Activated CD4-positive, alpha-beta memory T cell treated with anti-CD3 and anti-CD28 coated beads for 36 hours (primary cell): ENCODE measurements at regions not wholly inside any gene's neighbourhood (a gene's known extent, or its start where the extent isn't known, plus 50 kb on each side); places are given as distances from the start of the nearest gene placed in this dataset.

Experiments used
- CTCF ChIA-PET: fragments of 350-600 bp; sonication (Branson Sonifier 250); formaldehyde crosslinking; loops from one replicate; lab custom pipeline; 2021; ENCODE audit warnings: antibody characterized with exemption, inconsistent platforms; lab: Charles Lee
- POLR2A ChIA-PET: fragments of 350-600 bp; sonication (Branson Sonifier 250); formaldehyde crosslinking; loops from one replicate; lab custom pipeline; 2021; ENCODE audit warnings: antibody characterized with exemption; lab: Charles Lee
- DNase-seq: peaks from one replicate; pipeline ENCODE4 v3.0.0-alpha.2; 2020
- H3K27ac Mint-ChIP-seq: one replicate; pipeline ENCODE4 v1.8.0; 2021; ENCODE audit warnings: mixed read lengths
- H3K27me3 Mint-ChIP-seq: one replicate; pipeline ENCODE4 v1.8.0; 2021; ENCODE audit warnings: mixed read lengths
- H3K36me3 Mint-ChIP-seq: one replicate; pipeline ENCODE4 v1.8.0; 2021; ENCODE audit warnings: mixed read lengths
- H3K4me1 Mint-ChIP-seq: one replicate; pipeline ENCODE4 v1.8.0; 2021; ENCODE audit warnings: low read depth, mixed read lengths
- H3K4me3 Mint-ChIP-seq: one replicate; pipeline ENCODE4 v1.8.0; 2021; ENCODE audit warnings: mild to moderate bottlenecking, mixed read lengths
- H3K9me3 Mint-ChIP-seq: one replicate; pipeline ENCODE4 v1.8.0; 2021; ENCODE audit warnings: mixed read lengths
- intact Hi-C: fragments of 100-400 bp; cut with micrococcal nuclease; formaldehyde crosslinking; loops from one replicate; pipeline ENCODE4 v1.15.1; 2023

DNA sequence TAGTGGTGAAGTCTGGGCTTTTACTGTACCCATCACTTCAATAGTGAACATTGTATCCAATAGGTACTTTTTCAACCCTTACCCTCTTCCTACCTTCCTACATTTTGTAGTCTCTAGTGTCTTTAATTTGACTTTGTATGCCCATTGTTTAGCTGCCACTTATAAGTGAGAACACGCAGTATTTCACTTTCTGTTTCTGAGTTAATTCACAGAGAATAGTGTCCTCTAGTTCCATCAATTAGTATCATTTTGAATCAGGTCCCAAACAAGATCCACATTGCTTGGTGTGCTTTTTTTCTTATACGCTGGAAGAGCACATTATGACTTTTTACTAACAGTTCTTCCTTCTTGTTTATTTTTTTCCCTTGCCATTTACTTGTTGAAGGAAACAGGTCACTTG is 176.0 kb upstream of the WDFY3 start:
- H3K27ac Mint-ChIP-seq = no peak overlapping the region
- H3K36me3 Mint-ChIP-seq = no peaks in the 10 kb centered on the region
- no peaks in the 10 kb centered on the region for H3K9me3 Mint-ChIP-seq
- H3K4me3 Mint-ChIP-seq = no peak overlapping the region
- H3K27me3 Mint-ChIP-seq = no peaks in the 10 kb centered on the region
- no peak for DNase-seq
- ChIA-PET POLR2A (no interaction called here), CTCF (no interaction called here)
- no peaks in the 10 kb centered on the region for H3K4me1 Mint-ChIP-seq
- intact Hi-C loops = loop anchor here (10.0 kb wide), 1 partner anchor 822 kb away; no protein-coding TSS in a partner anchor

DNA sequence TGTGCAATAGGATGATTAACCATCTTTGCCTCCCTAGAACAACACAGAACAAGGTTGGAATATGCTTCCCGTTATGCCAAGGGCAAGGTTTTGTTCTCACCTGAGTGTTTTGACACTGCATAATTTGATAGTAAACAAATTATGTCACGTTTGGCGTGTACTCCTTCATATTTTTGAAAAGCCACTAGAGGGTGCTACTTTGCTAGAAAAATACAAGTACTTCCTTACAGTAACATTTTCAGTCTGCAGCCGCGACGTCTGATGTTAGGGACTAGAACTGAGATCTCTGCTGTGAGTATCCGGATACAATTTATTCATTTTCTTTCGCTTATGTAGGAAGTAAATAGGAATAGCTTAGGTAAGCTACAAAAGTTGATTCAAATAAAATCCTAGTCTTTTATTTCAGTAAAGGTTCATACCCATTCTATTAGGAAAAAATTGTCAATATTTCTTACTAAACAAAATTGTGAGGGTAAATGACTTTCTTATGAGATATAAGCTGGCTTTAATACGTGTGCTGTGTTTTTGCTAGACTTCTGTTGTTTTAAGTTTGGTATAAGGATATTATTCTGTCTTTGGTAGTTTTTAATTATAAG is 181.1 kb upstream of the WDFY3 start:
- peak; percentile 13 for DNase-seq
- no peak overlapping the region for H3K4me3 Mint-ChIP-seq
- no peaks in the 10 kb centered on the region for H3K4me1 Mint-ChIP-seq
- no peaks in the 10 kb centered on the region for H3K36me3 Mint-ChIP-seq
- ChIA-PET POLR2A (no interaction called here), CTCF (interaction anchor here (1.1 to 1.7 kb wide), 3 partner anchors 86 to 898 kb away, joined by 3 to 5 read pairs (median 4); no protein-coding TSS in a partner anchor)
- H3K27ac Mint-ChIP-seq = no peak overlapping the region
- no peaks in the 10 kb centered on the region for H3K9me3 Mint-ChIP-seq
- intact Hi-C loops = loop anchor here (1.0 to 10.0 kb wide), 4 partner anchors 223 to 895 kb away; no protein-coding TSS in a partner anchor
- no peaks in the 10 kb centered on the region for H3K27me3 Mint-ChIP-seq

DNA sequence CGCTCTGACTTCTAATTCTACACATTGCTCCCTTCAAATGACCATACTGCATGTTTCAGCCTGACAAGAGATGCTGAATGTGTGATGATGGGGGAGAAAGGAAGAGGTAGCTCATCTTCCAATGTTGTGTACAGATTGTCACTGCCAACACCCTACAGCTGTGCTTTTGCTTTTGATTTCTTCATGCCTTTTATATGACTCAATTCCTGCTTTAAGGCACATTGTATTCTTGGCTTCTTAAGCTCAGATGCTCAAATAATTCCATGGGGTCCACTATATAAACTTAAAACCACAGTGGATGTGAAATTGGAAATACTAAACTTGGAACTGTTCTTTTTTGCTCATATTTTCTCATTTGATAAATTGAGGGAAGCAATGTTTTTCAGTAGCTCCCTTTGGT is 183.2 kb upstream of the WDFY3 start:
- Mint-ChIP-seq H3K9me3 (no peaks in the 10 kb centered on the region), H3K27ac (no peak overlapping the region), H3K4me1 (no peaks in the 10 kb centered on the region), H3K4me3 (no peak overlapping the region), H3K36me3 (no peaks in the 10 kb centered on the region), H3K27me3 (no peaks in the 10 kb centered on the region)
- POLR2A ChIA-PET = no interaction called here
- DNase-seq = no peak
- CTCF ChIA-PET = no interaction called here
- intact Hi-C loops = loop anchor here (5.0 to 10.0 kb wide), 2 partner anchors 815 to 893 kb away; no protein-coding TSS in a partner anchor

DNA sequence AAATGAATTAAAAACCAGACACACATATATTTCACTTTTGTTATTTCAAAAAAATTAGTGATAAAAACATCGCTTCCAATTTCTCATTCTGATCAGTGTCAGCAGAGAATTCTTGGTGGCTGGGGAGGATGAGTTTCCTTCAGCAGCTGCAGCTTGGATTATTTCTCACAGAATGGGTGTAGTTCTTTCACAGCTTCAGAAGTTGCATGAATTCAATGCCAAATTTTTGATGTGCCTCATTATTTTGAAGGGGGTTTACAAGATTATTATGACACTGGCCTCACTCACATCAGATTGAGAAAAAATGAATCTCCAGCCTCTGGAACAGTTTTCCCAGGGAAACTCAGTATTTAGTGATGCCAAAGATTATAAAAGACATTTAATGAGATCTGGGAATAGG is 184.9 kb upstream of the WDFY3 start:
- CTCF ChIA-PET = no interaction called here
- H3K4me3 Mint-ChIP-seq = no peak overlapping the region
- no peaks in the 10 kb centered on the region for H3K36me3 Mint-ChIP-seq
- no peaks in the 10 kb centered on the region for H3K9me3 Mint-ChIP-seq
- intact Hi-C loops = no loop called here
- H3K27ac Mint-ChIP-seq = no peak overlapping the region
- H3K4me1 Mint-ChIP-seq = no peaks in the 10 kb centered on the region
- H3K27me3 Mint-ChIP-seq = no peaks in the 10 kb centered on the region
- no peak for DNase-seq
- POLR2A ChIA-PET = no interaction called here

DNA sequence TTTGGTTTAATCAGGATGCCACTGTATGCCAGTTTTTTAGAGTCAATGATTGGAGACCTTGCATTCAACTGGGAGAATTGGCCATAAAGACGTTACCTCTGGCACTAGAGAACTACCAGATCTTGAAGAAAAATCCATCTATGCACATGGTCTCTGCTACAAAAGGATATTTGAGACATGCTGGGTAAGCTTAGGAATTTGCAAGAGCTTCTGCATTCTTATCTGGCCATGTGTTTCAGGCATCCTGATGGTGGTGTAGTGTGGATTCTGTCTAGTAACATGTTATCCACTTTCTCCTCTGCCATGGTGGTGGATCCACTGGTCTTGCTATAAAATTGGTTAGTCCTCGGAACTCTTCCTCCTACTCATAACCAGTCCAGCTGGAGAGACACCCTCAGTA is 185.3 kb upstream of the WDFY3 start:
- Mint-ChIP-seq H3K4me3 (no peak overlapping the region), H3K9me3 (no peaks in the 10 kb centered on the region), H3K4me1 (no peaks in the 10 kb centered on the region), H3K27ac (no peak overlapping the region), H3K36me3 (no peaks in the 10 kb centered on the region), H3K27me3 (no peaks in the 10 kb centered on the region)
- CTCF ChIA-PET = no interaction called here
- POLR2A ChIA-PET = no interaction called here
- intact Hi-C loops = no loop called here
- DNase-seq = no peak

DNA sequence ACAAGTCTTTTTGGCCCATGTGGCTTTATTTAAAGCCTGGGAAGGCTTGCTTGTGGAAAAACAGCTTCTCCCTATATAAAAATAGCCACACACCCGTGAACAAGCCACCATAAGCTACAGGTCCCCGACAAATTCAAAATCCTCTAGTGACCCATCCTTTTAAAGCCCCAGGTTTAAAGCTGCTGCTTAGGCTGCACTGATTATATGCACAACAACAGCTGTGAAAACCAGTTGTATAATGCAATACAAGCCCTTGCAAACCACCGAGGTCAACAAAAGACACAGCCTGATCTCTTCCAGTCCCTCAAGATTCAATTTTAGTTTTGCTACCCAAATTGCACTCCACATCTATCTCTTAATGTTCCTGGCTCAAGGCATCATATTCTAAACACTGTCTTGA is 186.0 kb upstream of the WDFY3 start:
- ChIA-PET POLR2A (no interaction called here), CTCF (no interaction called here)
- Mint-ChIP-seq H3K27ac (no peak overlapping the region), H3K9me3 (no peaks in the 10 kb centered on the region), H3K27me3 (no peaks in the 10 kb centered on the region), H3K4me3 (no peak overlapping the region), H3K36me3 (no peaks in the 10 kb centered on the region), H3K4me1 (no peaks in the 10 kb centered on the region)
- intact Hi-C loops = no loop called here
- no peak for DNase-seq

DNA sequence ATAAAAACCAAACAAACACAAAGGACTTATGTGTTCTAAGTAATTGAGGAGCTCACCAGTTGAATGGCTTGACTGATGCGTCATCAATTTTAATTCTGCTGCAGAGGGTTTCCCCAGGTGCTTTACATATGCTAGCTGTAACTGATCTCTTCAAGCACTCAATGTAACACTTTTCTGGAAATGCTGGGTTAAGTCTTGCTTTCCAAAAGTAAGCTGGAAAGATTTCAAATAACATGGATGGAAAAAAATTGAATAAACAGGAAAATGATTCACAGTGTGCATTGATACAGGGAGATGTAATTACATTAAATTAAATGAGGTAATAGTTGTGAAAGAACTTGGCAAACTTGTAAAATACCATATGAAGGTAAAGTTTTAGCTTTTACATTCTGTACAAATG is 186.7 kb upstream of the WDFY3 start:
- H3K27ac Mint-ChIP-seq = no peak overlapping the region
- H3K9me3 Mint-ChIP-seq = no peaks in the 10 kb centered on the region
- CTCF ChIA-PET = no interaction called here
- H3K4me1 Mint-ChIP-seq = no peaks in the 10 kb centered on the region
- no peaks in the 10 kb centered on the region for H3K36me3 Mint-ChIP-seq
- POLR2A ChIA-PET = no interaction called here
- no peaks in the 10 kb centered on the region for H3K27me3 Mint-ChIP-seq
- no peak for DNase-seq
- intact Hi-C loops = no loop called here
- H3K4me3 Mint-ChIP-seq = no peak overlapping the region

DNA sequence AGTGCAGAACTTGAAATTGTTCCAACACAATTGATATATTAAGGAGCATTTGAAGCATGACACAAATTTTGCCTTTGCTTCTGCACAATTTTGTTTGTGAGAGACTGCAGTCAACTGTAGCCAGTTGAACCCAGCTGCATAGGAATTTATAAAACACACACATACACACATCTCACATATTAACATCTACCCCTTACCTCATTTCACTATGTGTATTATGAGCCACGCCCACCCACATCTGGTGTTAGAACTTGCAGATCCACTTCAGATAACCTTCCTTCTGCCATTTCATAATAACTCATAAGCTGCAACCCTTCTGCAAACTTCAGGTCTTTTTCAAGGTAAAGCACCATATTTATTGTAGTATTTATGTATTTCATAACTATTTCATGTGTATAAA is 188.1 kb upstream of the WDFY3 start:
- intact Hi-C loops = no loop called here
- CTCF ChIA-PET = no interaction called here
- no peaks in the 10 kb centered on the region for H3K27me3 Mint-ChIP-seq

DNA sequence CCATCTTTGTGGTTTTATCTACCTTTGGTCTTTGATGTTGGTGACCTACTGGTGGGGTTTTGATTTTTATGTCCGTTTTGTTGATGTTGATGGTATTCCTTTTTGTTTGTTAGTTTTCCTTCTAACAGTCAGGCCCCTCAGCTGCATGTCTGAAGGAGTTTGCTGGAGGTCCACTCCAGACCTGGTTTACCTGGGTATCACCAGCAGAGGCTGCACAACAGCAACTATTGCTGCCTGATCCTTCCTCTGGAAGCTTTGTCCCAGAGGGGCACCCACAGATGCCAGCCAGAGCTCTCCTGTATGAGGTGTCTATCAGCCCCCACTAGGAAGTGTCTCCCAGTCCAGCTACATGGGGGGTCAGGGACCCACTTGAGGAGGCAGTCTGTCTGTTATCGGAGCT is 199.3 kb upstream of the WDFY3 start:
- Mint-ChIP-seq H3K9me3 (peaks cover 9% of the 10 kb centered on the region), H3K4me1 (no peaks in the 10 kb centered on the region), H3K27me3 (no peaks in the 10 kb centered on the region), H3K27ac (no peak overlapping the region), H3K4me3 (no peak overlapping the region), H3K36me3 (no peaks in the 10 kb centered on the region)
- POLR2A ChIA-PET = no interaction called here
- no peak for DNase-seq
- CTCF ChIA-PET = no interaction called here
- intact Hi-C loops = no loop called here

More for the DNA sequence above, 188.1 kb upstream of the WDFY3 start:
- DNase-seq = no peak
- H3K27ac Mint-ChIP-seq = no peak overlapping the region
- no peaks in the 10 kb centered on the region for H3K4me1 Mint-ChIP-seq
- H3K9me3 Mint-ChIP-seq = no peaks in the 10 kb centered on the region
- POLR2A ChIA-PET = no interaction called here
- H3K4me3 Mint-ChIP-seq = no peak overlapping the region
- H3K36me3 Mint-ChIP-seq = no peaks in the 10 kb centered on the region

DNA sequence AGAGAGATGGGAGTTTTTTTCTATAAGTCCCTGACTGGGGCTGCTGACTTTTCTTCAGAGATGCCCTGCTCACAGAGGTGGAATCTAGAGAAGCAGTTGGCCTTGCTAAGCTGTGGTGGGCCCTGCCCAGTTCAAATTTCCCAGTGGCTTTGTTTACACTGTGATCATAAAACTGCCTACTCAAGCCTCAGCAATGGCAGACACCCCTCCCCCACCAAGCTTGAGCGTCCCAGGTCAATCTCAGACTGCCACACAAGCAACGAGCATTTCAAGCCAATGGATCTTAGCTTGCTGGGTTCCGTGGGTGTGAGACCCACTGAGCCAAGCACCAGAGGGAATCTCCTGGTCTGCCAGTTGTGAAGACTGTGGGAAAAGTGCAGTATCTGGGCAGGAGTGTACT is 199.8 kb upstream of the WDFY3 start:
- Mint-ChIP-seq H3K36me3 (no peaks in the 10 kb centered on the region), H3K4me1 (no peaks in the 10 kb centered on the region), H3K27ac (no peak overlapping the region), H3K4me3 (no peak overlapping the region), H3K9me3 (peaks cover 9% of the 10 kb centered on the region), H3K27me3 (no peaks in the 10 kb centered on the region)
- intact Hi-C loops = no loop called here
- DNase-seq = no peak
- CTCF ChIA-PET = no interaction called here
- POLR2A ChIA-PET = no interaction called here

DNA sequence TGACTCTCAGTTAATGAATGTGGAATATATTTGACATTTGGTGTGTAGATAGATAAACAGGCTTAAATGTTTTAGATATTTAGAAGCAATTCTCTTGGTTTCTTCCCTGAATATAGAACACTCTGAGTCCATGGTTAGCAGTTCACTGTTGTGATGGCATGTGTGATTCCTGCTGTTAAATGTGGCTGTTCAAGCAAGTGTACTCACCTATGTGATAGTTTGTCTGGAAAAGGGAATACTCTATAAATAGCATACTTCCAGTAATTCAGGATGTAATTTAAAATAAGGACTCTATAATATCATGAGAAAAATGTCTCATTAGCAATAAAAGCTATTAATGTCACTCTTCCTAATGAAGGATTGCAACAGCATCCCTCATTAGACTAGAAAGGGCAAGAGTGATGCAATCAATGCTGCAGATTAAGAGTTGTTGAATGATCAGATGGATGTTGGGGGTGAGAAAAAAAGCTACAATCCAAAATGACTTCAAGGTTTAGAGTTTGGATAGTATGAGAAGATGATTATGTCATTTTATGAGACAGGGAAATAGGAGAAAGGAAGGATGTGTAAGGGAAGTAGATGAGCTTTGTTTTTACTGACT is 201.8 kb upstream of the WDFY3 start:
- CTCF ChIA-PET = no interaction called here
- no peak for DNase-seq
- no peaks in the 10 kb centered on the region for H3K27me3 Mint-ChIP-seq
- H3K9me3 Mint-ChIP-seq = peaks cover 9% of the 10 kb centered on the region
- H3K4me1 Mint-ChIP-seq = no peaks in the 10 kb centered on the region
- POLR2A ChIA-PET = no interaction called here
- H3K27ac Mint-ChIP-seq = no peak overlapping the region
- H3K36me3 Mint-ChIP-seq = no peaks in the 10 kb centered on the region
- no peak overlapping the region for H3K4me3 Mint-ChIP-seq
- intact Hi-C loops = no loop called here

DNA sequence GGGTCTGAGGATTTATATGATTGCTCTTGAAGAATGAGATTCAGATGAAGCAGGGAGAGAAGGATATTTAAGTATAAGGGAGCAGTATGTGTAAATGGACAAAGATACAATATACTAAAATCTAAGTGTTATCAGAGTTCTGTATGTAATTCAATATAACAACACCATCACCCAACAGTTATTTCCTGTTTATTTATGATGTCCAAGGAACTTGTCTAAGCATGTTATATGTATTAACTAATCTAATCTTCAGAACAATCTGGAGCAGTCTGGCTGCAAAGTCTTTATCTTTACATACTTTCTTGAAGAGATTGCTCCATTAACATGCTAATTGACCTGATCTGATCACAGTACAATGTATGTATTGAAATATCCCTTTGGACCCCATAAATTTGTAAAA is 203.8 kb upstream of the WDFY3 start:
- CTCF ChIA-PET = no interaction called here
- no peaks in the 10 kb centered on the region for H3K4me1 Mint-ChIP-seq
- intact Hi-C loops = no loop called here

DNA sequence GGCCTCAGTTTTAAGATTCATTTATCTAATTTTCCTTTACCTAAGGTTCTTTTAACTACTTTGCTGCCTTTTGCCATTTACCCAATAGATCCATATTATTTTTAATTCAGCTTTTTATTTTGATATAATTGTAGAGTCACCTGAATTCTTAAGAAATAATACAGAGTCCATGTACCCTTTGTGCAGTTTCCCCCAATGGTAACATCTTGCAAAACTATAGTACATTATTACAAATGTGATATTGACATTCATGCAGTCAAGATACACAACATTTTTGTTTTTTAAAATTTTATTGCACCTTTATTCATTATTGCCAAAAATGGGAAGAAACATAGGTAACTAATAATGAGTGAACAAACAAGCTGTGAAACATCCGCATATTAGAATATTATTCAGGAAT is 208.7 kb upstream of the WDFY3 start:
- ChIA-PET POLR2A (no interaction called here), CTCF (no interaction called here)
- Mint-ChIP-seq H3K4me3 (no peak overlapping the region), H3K9me3 (peaks cover 4% of the 10 kb centered on the region), H3K27ac (no peak overlapping the region), H3K4me1 (no peaks in the 10 kb centered on the region), H3K36me3 (no peaks in the 10 kb centered on the region), H3K27me3 (no peaks in the 10 kb centered on the region)
- intact Hi-C loops = no loop called here
- no peak for DNase-seq

More for the DNA sequence above, 203.8 kb upstream of the WDFY3 start:
- Mint-ChIP-seq H3K27ac (no peak overlapping the region), H3K9me3 (peaks cover 2% of the 10 kb centered on the region), H3K36me3 (no peaks in the 10 kb centered on the region), H3K27me3 (no peaks in the 10 kb centered on the region), H3K4me3 (no peak overlapping the region)
- POLR2A ChIA-PET = no interaction called here
- DNase-seq = no peak
